WTC11 (cell line): ENCODE measurements at regions not wholly inside any gene's neighbourhood (a gene's known extent, or its start where the extent isn't known, plus 50 kb on each side); places are given as distances from the start of the nearest gene placed in this dataset.

Source experiments
- ATAC-seq: fragments of 200-7000 bp; cut with Tn5 transposase; 2 replicates; pipeline ENCODE4 v1.10.0; 2021; ENCODE audit warnings: mild to moderate bottlenecking, moderate library complexity
- CTCF ChIA-PET: fragments of 300-600 bp; sonication (Branson Sonifier 250); formaldehyde crosslinking; loops from one replicate; lab custom pipeline; 2021; ENCODE audit warnings: antibody characterized with exemption; lab: Charles Lee
- POLR2A ChIA-PET: fragments of 350-600 bp; sonication (Branson Sonifier 250); formaldehyde crosslinking; loops from one replicate; lab custom pipeline; 2021; ENCODE audit warnings: antibody characterized with exemption; lab: Charles Lee
- DNase-seq: peaks from one replicate; pipeline ENCODE4 v3.0.0; 2021; ENCODE audit warnings: low spot score
- H3K27ac Mint-ChIP-seq: 2 replicates; pipeline ENCODE4 v1.8.0; 2021; ENCODE audit warnings: mixed read lengths
- H3K27me3 Mint-ChIP-seq: 2 replicates; pipeline ENCODE4 v1.8.0; 2021; ENCODE audit warnings: low read depth, mild to moderate bottlenecking, moderate library complexity, mixed read lengths
- H3K36me3 Mint-ChIP-seq: 2 replicates; pipeline ENCODE4 v1.8.0; 2021; ENCODE audit warnings: mixed read lengths
- H3K4me1 Mint-ChIP-seq: 2 replicates; pipeline ENCODE4 v1.8.0; 2022; ENCODE audit warnings: mixed read lengths
- H3K4me3 Mint-ChIP-seq: 2 replicates; pipeline ENCODE4 v1.8.0; 2021; ENCODE audit warnings: mild to moderate bottlenecking, moderate library complexity, mixed read lengths
- H3K9me3 Mint-ChIP-seq: 2 replicates; pipeline ENCODE4 v1.8.0; 2021; ENCODE audit warnings: mixed read lengths
- AFF4 ChIP-seq: sonication (generic); formaldehyde crosslinking; IDR thresholded peaks from 2 replicates; pipeline ENCODE4 v1.8.1; 2023; ENCODE audit warnings: mild to moderate bottlenecking, missing genetic modification reagents, borderline replicate concordance
- ARID4B ChIP-seq: sonication (generic); formaldehyde crosslinking; IDR thresholded peaks from 2 replicates; pipeline ENCODE4 v1.8.0; 2023; ENCODE audit warnings: missing genetic modification reagents, mild to moderate bottlenecking, borderline replicate concordance
- ATF2 ChIP-seq: sonication (generic); formaldehyde crosslinking; IDR thresholded peaks from 2 replicates; pipeline ENCODE4 v1.8.1; 2022; ENCODE audit warnings: low read depth, missing genetic modification reagents, borderline replicate concordance
- CBFB ChIP-seq: sonication (generic); formaldehyde crosslinking; IDR thresholded peaks from 2 replicates; pipeline ENCODE4 v1.8.1; 2022; ENCODE audit warnings: mild to moderate bottlenecking, low read depth, missing genetic modification reagents
- FOXP1 ChIP-seq: sonication (generic); formaldehyde crosslinking; IDR thresholded peaks from 2 replicates; pipeline ENCODE4 v1.8.0; 2022; ENCODE audit warnings: missing genetic modification reagents, mild to moderate bottlenecking, moderate library complexity, borderline replicate concordance
- GABPB1 ChIP-seq: sonication (generic); formaldehyde crosslinking; IDR thresholded peaks from 2 replicates; pipeline ENCODE4 v1.8.1; 2023; ENCODE audit warnings: mild to moderate bottlenecking, missing genetic modification reagents
- JAZF1 ChIP-seq: fragments of 250-450 bp; sonication (Bioruptor Pico); IDR thresholded peaks from 2 replicates; pipeline ENCODE4 v1.9.0; 2021; ENCODE audit warnings: moderate library complexity, mild to moderate bottlenecking, inconsistent platforms
- MLX ChIP-seq: sonication (generic); formaldehyde crosslinking; IDR thresholded peaks from 2 replicates; pipeline ENCODE4 v1.8.1; 2023; ENCODE audit warnings: mild to moderate bottlenecking, missing genetic modification reagents, moderate library complexity
- MXD4 ChIP-seq: fragments of 250-450 bp; sonication (Bioruptor Pico); IDR thresholded peaks from 2 replicates; pipeline ENCODE4 v1.8.0; 2021; ENCODE audit warnings: mild to moderate bottlenecking, moderate library complexity, borderline replicate concordance
- NR1H2 ChIP-seq: sonication (generic); formaldehyde crosslinking; IDR thresholded peaks from 2 replicates; pipeline ENCODE4 v1.9.0; 2021; ENCODE audit warnings: mild to moderate bottlenecking, moderate library complexity, missing genetic modification reagents
- ZNF121 ChIP-seq: sonication (generic); formaldehyde crosslinking; IDR thresholded peaks from 2 replicates; pipeline ENCODE4 v1.8.0; 2023; ENCODE audit warnings: missing genetic modification reagents
- ZNF396 ChIP-seq: fragments of 250-450 bp; sonication (Bioruptor Pico); IDR thresholded peaks from 2 replicates; pipeline ENCODE4 v1.8.0; 2021; ENCODE audit warnings: mild to moderate bottlenecking, moderate library complexity, borderline replicate concordance
- ZNF423 ChIP-seq: fragments of 250-450 bp; sonication (Bioruptor Pico); IDR thresholded peaks from 2 replicates; pipeline ENCODE4 v2.1.2; 2022; ENCODE audit warnings: mild to moderate bottlenecking, moderate library complexity
- TF ChIP-seq, protein P1 (sequence below): fragments of 250-450 bp; sonication (Bioruptor Pico); IDR thresholded peaks from 2 replicates; pipeline ENCODE4 v1.9.0; 2021; ENCODE audit warnings: mild to moderate bottlenecking, borderline replicate concordance

DNA sequence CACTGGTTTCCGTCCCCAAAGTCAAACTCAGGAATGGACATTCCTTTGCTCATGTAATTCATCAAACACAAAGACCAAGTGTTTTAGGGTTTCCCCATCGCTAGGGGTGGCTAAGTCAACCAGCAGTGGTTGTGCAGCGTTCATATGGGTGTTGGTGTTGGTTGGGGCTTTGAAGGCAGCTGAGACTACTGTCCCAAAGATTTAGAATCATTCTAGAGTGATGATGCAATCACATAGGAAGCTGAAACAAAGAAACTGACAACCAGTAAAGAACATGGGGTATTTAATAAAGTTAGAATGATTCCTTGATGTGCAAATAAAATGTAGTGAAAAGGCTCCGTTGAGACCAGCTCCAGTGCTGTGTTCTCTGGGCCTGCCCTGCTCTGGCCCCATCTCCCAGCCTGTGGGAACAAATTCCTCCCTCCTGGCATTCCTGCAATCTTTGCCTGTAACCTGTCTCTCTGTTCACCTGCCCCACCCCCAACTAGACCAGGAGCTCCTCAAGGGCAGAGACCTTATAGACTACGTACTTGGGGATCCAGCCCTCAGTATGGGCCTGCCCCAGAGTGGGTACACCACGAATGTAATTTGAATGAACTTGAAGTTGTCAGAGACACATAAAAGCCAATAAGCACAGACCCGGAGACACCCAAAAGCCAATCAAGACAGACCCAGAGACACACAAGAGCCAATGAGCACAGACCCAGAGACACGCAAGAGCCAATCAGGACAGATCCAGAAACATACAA, 191.7 kb upstream of the TWIST2 start:
- ChIA-PET POLR2A (no interaction called here), CTCF (interaction anchor here (0.6 to 1.0 kb wide), 2 partner anchors 84 to 129 kb away, joined by 3 read pairs; no protein-coding TSS in a partner anchor)
- peaks cover 15% of the 10 kb centered on the region for H3K4me1 Mint-ChIP-seq
- ATAC-seq (no peak), DNase-seq (no peak)
- peaks cover 33% of the 10 kb centered on the region for H3K9me3 Mint-ChIP-seq
- no peak overlapping the region for H3K27ac Mint-ChIP-seq
- peaks cover 5% of the 10 kb centered on the region for H3K27me3 Mint-ChIP-seq
- no peak overlapping the region for H3K4me3 Mint-ChIP-seq
- TF ChIP-seq MXD4 (CRISPR knock-in tag) (no peak), ZNF396 (CRISPR knock-in tag) (no peak), AFF4 (CRISPR knock-in tag) (no peak), ZNF423 (CRISPR knock-in tag) (no peak), NR1H2 (no peak), ARID4B (CRISPR knock-in tag) (no peak), ZNF121 (CRISPR knock-in tag) (no peak), GABPB1 (CRISPR knock-in tag) (no peak), MLX (CRISPR knock-in tag) (no peak), JAZF1 (CRISPR knock-in tag) (no peak), FOXP1 (CRISPR knock-in tag) (no peak), ATF2 (no peak), CBFB (CRISPR knock-in tag) (no peak)
- TF ChIP-seq, protein P1, sequence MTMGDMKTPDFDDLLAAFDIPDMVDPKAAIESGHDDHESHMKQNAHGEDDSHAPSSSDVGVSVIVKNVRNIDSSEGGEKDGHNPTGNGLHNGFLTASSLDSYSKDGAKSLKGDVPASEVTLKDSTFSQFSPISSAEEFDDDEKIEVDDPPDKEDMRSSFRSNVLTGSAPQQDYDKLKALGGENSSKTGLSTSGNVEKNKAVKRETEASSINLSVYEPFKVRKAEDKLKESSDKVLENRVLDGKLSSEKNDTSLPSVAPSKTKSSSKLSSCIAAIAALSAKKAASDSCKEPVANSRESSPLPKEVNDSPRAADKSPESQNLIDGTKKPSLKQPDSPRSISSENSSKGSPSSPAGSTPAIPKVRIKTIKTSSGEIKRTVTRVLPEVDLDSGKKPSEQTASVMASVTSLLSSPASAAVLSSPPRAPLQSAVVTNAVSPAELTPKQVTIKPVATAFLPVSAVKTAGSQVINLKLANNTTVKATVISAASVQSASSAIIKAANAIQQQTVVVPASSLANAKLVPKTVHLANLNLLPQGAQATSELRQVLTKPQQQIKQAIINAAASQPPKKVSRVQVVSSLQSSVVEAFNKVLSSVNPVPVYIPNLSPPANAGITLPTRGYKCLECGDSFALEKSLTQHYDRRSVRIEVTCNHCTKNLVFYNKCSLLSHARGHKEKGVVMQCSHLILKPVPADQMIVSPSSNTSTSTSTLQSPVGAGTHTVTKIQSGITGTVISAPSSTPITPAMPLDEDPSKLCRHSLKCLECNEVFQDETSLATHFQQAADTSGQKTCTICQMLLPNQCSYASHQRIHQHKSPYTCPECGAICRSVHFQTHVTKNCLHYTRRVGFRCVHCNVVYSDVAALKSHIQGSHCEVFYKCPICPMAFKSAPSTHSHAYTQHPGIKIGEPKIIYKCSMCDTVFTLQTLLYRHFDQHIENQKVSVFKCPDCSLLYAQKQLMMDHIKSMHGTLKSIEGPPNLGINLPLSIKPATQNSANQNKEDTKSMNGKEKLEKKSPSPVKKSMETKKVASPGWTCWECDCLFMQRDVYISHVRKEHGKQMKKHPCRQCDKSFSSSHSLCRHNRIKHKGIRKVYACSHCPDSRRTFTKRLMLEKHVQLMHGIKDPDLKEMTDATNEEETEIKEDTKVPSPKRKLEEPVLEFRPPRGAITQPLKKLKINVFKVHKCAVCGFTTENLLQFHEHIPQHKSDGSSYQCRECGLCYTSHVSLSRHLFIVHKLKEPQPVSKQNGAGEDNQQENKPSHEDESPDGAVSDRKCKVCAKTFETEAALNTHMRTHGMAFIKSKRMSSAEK (CRISPR knock-in tag) = no peak
- no peaks in the 10 kb centered on the region; the same call in 1 of the 2 replicates for H3K36me3 Mint-ChIP-seq
